ENCODE measurements at regions not wholly inside any gene's neighbourhood (a gene's known extent, or its start where the extent isn't known, plus 50 kb on each side); places are given as distances from the start of the nearest gene placed in this dataset.
"Not testable (repeated sequence)": the region's sequence is repeated elsewhere in the genome, so short reads cannot be mapped to it uniquely, and the experiment has no call there.

DNA sequence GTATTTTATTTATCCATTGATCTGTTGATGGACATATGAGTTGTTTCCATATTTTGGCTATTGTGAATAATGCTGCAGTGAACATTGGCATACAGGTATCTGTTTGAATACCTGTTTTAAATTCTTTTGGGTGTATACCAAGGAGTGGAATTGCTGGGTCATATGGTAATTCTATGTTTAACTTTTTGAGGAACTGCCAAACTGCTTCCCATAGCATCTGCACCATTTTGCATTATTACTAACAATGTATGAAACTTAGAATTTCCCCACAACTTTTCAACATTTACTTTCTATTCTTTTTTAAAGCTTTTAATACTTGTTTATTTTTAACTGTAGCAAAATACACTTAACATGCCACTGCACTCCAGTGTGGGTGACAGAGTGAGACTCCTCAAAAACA is 57.0 kb upstream of the MSN start:
- DNase-seq (ENCODE audit: low read depth) = no peak

DNA sequence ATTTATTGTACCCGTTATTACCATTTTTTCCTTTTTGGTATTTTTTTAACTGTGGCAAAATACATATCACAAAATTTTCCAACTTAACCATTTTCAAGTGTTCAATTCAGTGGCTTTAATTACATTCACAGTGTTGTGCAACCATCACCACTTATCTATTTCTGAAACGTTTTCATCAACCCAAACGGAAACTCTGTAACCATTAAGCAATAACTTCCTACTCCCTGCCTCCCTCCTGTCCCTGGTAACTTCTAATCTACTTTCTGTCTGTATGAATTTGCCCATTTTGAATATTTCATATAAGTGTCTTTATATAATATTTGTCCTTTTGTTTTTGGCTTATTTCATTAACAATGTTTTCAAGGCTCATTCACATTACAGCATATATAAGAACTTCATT is 57.4 kb upstream of the MSN start:
- DNase-seq (ENCODE audit: low read depth) = no peak

DNA sequence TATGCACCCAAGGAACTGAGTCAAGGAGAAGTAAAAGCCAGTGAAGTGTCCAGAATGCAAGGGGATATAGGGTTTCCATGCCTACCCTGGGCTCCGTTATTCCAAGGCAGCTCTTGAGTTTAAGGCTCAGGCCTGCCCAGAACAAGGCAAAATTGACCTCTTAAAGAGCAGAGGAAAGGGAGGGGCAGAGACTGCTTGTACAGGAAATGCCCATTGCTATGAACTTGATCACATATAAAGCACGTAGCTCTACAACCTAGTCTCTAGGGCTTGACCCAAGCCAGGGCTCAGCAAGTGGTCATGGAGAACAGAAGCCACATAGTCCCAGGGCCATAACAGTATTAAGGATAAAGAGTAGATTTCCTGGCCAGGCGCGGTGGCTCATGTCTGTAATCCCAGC is 58.2 kb upstream of the MSN start:
- DNase-seq (ENCODE audit: low read depth) = no peak

GRCh38 chrX:65608026-65608425 is 59.4 kb upstream of the MSN start:
- no peak for DNase-seq (ENCODE audit: low read depth)

DNA sequence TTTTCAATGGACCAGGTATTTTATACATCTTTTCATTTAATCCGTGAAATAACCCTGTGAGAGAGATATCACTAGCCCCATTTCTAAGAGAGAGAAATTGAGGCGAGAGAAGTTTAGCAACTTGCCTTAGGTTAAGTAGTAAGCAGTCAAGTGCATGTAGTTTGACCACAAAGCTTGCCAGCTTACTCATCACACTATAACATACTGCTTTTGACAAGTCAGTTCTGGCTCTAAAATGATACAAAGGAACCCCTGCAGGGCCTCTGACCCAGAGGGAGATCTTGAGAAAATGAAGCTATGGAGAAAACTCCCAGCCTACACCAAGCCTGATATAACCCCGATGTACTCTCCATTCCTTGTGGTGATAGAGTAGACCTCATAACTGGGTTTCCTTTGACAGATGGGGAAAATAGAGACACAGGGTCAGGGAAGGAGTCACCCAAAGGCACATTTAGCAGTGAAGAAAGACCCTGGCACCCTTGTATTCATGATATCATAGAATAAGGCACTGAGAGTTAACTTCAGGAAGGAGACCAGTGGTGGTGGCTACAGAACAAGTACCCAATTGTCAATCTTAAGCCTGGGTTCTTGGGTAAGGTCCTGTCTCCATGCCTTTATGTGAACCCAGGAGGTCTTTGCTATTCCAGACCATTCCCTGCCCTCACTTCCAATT is 60.2 kb upstream of the MSN start:
- no peak for DNase-seq (ENCODE audit: low read depth)

DNA sequence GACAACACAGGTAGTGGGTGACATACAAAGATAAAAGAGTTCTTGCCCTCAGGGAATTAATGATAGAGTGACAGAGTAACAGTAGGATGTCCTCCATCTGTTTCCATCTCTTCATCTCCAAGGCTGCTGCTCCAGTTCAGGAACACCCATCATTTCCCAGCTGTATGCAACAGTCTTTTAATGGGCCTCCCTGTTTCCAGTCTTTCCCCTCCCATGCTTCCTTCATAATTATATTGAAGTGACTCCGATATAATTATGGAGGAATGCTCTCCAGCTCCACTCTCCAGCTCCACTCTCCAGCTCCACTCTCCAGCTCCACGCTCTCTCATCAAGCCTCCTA is 65.3 kb upstream of the MSN start:
- no peak for DNase-seq (ENCODE audit: low read depth)

DNA sequence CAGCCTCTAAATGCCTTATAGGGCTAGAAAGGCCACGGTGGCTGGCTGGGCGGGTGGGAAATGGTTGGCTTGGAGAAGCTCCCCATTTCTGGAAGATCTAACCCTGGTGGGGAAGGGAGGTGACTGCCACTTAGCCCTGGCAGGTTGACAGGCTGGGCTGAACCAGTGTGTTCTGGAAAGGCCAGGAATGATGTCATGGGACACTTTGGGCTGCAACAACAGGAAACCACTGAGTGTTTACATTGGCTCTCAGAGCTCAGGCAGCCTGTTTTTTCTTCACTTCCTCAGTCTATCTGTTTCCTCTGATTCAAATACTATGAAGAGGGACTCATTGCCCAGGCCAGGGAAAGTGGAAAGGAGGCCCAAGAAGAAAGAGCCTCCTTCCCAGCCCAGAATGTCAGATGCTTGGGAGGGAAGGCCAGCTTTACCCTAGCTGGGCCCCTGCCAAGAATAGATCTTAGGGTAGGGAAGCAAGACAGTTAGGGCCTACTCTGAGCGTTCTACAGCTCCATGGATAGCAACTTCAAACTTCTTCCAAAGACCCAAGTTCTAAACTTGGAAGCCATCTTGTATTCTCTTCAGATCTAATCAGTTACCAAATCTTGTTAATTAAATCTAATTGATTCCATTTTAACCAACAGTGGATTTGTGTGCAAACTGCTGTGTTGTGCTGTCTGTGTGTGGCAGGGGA is 65.8 kb upstream of the MSN start:
- no peak for DNase-seq (ENCODE audit: low read depth)

DNA sequence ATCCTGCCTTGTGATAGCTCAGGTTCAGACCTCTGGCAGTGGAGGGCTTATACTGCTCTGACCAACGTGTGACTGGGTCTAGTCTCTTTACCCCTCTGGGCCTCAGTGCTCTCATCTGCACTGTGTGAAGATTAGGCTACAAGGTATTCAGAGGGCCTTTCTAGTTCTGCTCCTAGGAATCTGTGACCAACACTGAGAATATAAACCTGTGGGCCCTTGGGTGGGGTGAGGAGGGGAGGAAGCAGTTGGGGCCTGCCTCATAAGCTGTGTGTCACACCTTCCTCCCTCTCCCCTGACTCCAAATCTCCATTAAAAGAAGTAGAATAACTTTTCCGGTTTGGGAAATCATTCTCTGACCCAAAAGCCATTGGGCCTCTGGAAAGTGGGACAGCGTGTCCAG is 66.3 kb upstream of the MSN start:
- DNase-seq (ENCODE audit: low read depth) = no peak

DNA sequence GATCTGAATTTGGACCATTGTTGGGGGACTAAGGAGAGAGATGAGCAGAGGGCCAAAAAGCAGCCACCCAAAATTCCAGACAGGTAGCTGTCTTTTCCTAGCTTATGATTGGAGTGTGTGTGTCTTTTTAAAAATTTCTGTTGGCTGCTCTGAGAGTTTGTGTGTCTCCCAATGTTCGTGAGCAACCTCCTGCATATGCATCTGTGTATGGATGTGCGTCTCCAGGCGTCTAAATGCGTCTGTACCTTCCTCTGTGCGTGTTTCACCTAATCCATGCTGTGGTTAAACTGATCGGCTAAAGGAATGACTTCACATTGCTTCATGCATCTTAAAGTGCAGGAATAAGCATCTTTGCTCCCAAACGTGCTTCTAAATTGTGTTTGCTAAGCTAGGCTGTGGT is 65.5 kb upstream of the LAS1L start:
- DNase-seq (ENCODE audit: low read depth) = no peak

- DNase-seq (ENCODE audit: low read depth) = no peak
These were observed 64.1 kb upstream of the LAS1L start for GRCh38 chrX:65598559-65599147.

- DNase-seq (ENCODE audit: low read depth) = no peak
These were observed 61.9 kb upstream of the LAS1L start for GRCh38 chrX:65596270-65597034.

GRCh38 chrX:65595460-65595876 is 60.9 kb upstream of the LAS1L start:
- DNase-seq (ENCODE audit: low read depth) = peak; percentile 84

GRCh38 chrX:65591206-65591605 is 56.6 kb upstream of the LAS1L start:
- no peak for DNase-seq (ENCODE audit: low read depth)

DNA sequence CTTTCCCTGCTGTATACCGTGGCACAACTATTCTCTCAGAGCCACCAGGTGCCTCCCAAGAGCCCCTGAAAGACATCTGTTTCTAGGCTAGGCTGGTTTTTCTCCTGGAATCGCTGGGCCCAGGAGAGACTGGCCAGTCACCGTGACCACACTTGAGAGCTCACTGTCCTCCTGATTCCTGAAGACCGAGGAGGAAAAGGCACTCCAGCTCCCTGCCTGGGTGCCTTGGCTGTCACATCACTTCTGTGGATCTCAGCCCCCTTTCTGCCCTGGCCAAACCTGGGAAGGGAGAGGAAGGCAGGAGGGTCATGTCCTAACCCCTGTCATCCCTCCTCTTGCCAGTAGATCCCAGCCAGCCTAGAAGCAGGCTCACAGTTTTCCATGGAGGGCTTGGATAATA is 54.7 kb upstream of the LAS1L start:
- no peak for DNase-seq (ENCODE audit: low read depth)

DNA sequence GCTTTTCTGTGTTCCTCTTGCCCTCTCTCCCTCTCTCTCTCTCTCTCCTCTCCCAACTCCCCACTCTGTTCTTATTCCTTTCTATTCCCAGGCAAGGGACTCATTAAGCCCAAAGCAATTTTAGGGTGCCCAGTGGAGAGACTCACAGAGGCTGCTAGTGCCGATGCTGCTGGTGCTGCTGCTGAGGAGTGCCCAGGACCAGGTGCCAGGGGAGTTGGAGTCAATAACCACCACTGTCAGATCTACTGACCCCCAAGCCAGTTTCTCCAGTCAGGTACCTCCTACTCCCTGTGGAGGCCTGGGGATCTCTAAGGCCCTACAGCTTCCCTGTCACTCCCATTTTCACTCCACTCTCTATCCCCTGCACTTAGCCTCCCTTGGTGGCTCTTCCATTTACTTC is 54.2 kb upstream of the LAS1L start:
- DNase-seq (ENCODE audit: low read depth) = no peak

- no peak for DNase-seq (ENCODE audit: low read depth)
These were observed 53.3 kb upstream of the LAS1L start for GRCh38 chrX:65587616-65588526.

DNA sequence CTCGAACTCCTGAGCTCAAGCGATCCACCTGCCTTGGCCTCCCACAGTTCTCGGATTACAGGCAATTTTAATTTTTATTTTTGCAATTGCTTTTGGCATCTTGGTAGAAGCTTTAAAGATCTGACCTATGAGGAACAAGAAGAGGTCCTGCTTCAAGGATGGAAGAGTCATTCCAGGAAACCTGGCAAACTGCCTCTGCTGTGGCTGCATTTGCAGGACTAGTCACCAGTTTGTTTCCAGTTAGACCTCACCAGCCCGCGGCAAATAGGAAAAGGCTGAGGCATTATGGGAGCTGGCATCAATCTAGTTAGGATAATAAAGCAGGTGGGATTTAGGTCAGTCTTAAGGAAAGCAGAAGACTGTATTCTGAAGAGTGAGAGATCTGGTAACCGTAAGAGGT is 51.9 kb upstream of the LAS1L start:
- no peak for DNase-seq (ENCODE audit: low read depth)

DNA sequence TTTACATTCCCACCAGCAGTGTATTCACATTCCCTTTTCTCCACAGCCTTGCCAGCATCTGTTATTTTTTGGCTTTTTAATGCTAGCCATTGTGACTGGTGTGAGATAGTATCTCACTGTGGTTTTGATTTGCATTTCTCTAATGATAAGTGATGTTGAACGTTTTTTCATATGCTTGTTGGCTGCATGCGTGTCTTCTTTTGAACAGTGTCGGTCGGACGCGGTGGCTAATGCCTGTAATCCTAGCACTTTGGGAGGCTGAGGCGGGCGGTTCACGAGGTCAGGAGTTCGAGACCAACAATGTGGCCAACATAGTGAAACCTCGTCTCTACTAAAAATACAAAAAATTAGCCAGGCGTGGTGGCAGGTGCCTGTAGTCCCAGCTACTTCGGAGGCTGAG is 50.6 kb upstream of the LAS1L start:
- DNase-seq (ENCODE audit: low read depth) = not testable (repeated sequence)
